ENCODE measurements at regions not wholly inside any gene's neighbourhood (a gene's known extent, or its start where the extent isn't known, plus 50 kb on each side); places are given as distances from the start of the nearest gene placed in this dataset.

GRCh38 chr1:22217811-22218460 lies 75.0 kb upstream of the WNT4 start:
- intact Hi-C loops (cut with DNase I): no loop called here
- ATAC-seq: no peak

GRCh38 chr1:22218618-22219250 lies 75.8 kb upstream of the WNT4 start:
- intact Hi-C loops (cut with DNase I): no loop called here
- ATAC-seq (no peak), DNase-seq (ENCODE audit: missing footprints) (no peak)

More at GRCh38 chr1:22217811-22218460, 75.0 kb upstream of the WNT4 start:
- DNase-seq (ENCODE audit: missing footprints): no peak

GRCh38 chr1:22221233-22221780 lies 78.4 kb upstream of the WNT4 start:
- DNase-seq (ENCODE audit: missing footprints) (no peak), ATAC-seq (no peak)
- intact Hi-C loops (cut with DNase I): no loop called here

- ATAC-seq: no peak
- DNase-seq (ENCODE audit: missing footprints): no peak
- intact Hi-C loops (cut with DNase I): no loop called here
These were observed 79.8 kb upstream of the WNT4 start for GRCh38 chr1:22222723-22223122.

- ATAC-seq (no peak), DNase-seq (ENCODE audit: missing footprints) (no peak)
- intact Hi-C loops (cut with DNase I): no loop called here
These were observed 80.3 kb upstream of the WNT4 start for GRCh38 chr1:22223176-22223575.

- no peak for DNase-seq (ENCODE audit: missing footprints)
- intact Hi-C loops (cut with DNase I): no loop called here
- ATAC-seq: no peak
These were observed 81.2 kb upstream of the WNT4 start for GRCh38 chr1:22224091-22224490.

- intact Hi-C loops (cut with DNase I): no loop called here
- DNase-seq (ENCODE audit: missing footprints) (no peak), ATAC-seq (no peak)
These were observed 81.7 kb upstream of the WNT4 start for GRCh38 chr1:22224631-22225030.

- DNase-seq (ENCODE audit: missing footprints): no peak
- no peak for ATAC-seq
- intact Hi-C loops (cut with DNase I): no loop called here
These were observed 83.1 kb upstream of the WNT4 start for GRCh38 chr1:22225858-22226589.

GRCh38 chr1:22228074-22228473 lies 85.2 kb upstream of the WNT4 start:
- DNase-seq (ENCODE audit: missing footprints): no peak
- no peak for ATAC-seq
- intact Hi-C loops (cut with DNase I): no loop called here

- ATAC-seq: no peak
- intact Hi-C loops (cut with DNase I): no loop called here
- DNase-seq (ENCODE audit: missing footprints): no peak
These were observed 85.6 kb upstream of the WNT4 start for GRCh38 chr1:22228505-22228911.

GRCh38 chr1:22229379-22229778 lies 86.5 kb upstream of the WNT4 start:
- no peak for DNase-seq (ENCODE audit: missing footprints)
- intact Hi-C loops (cut with DNase I): no loop called here
- no peak for ATAC-seq

GRCh38 chr1:22231068-22231593 lies 88.2 kb upstream of the WNT4 start:
- DNase-seq (ENCODE audit: missing footprints) (no peak), ATAC-seq (no peak)
- intact Hi-C loops (cut with DNase I): no loop called here

GRCh38 chr1:22231995-22232690 lies 89.2 kb upstream of the WNT4 start:
- no peak for DNase-seq (ENCODE audit: missing footprints)
- intact Hi-C loops (cut with DNase I): no loop called here

GRCh38 chr1:22233222-22233621 lies 90.3 kb upstream of the WNT4 start:
- intact Hi-C loops (cut with DNase I): no loop called here
- no peak for DNase-seq (ENCODE audit: missing footprints)
- ATAC-seq: no peak

More at GRCh38 chr1:22231995-22232690, 89.2 kb upstream of the WNT4 start:
- ATAC-seq: no peak

GRCh38 chr1:22234476-22235030 lies 91.7 kb upstream of the WNT4 start:
- intact Hi-C loops (cut with DNase I): no loop called here
- DNase-seq (ENCODE audit: missing footprints): no peak
- ATAC-seq: no peak

- ATAC-seq: no peak
- no peak for DNase-seq (ENCODE audit: missing footprints)
- intact Hi-C loops (cut with DNase I): no loop called here
These were observed 93.3 kb upstream of the WNT4 start for GRCh38 chr1:22236166-22236565.

- intact Hi-C loops (cut with DNase I): no loop called here
- ATAC-seq: no peak
- no peak for DNase-seq (ENCODE audit: missing footprints)
These were observed 94.0 kb upstream of the WNT4 start for GRCh38 chr1:22236900-22237299.

GRCh38 chr1:22237433-22238093 lies 94.7 kb upstream of the WNT4 start:
- ATAC-seq (no peak), DNase-seq (ENCODE audit: missing footprints) (no peak)
- intact Hi-C loops (cut with DNase I): no loop called here

Data from Right ventricle myocardium inferior (tissue), 1 donor.